ENCODE measurements at regions not wholly inside any gene's neighbourhood (a gene's known extent, or its start where the extent isn't known, plus 50 kb on each side); places are given as distances from the start of the nearest gene placed in this dataset.

DNA sequence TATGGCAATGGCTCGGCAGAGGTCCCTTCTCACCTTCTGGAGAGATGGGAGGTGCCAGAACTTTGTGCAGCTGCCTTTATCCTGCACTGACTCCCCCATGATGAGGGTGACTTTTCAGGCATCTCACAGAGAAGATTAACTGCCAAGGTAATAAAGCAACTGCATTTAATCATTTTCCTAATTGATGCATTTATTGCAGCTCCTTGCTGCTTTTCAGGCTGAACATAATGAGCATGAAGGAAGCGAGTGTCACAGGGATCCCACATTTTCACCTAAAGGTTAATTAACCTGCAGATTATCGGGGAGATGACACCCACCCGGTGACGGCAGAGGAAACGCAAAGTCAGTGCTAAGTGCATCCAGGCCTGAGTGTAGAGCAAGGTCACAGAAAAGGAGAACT, 154.3 kb downstream of the ICE1 start:
- TF ChIP-seq, protein P1, sequence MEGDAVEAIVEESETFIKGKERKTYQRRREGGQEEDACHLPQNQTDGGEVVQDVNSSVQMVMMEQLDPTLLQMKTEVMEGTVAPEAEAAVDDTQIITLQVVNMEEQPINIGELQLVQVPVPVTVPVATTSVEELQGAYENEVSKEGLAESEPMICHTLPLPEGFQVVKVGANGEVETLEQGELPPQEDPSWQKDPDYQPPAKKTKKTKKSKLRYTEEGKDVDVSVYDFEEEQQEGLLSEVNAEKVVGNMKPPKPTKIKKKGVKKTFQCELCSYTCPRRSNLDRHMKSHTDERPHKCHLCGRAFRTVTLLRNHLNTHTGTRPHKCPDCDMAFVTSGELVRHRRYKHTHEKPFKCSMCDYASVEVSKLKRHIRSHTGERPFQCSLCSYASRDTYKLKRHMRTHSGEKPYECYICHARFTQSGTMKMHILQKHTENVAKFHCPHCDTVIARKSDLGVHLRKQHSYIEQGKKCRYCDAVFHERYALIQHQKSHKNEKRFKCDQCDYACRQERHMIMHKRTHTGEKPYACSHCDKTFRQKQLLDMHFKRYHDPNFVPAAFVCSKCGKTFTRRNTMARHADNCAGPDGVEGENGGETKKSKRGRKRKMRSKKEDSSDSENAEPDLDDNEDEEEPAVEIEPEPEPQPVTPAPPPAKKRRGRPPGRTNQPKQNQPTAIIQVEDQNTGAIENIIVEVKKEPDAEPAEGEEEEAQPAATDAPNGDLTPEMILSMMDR (IDR thresholded peaks at IDR 0.05; ENCODE audit: poor library complexity, severe bottlenecking): no peak
- TF ChIP-seq MXI1 (conservative IDR thresholded peaks at IDR 0.05; ENCODE audit: poor library complexity, severe bottlenecking): no peak
- no peak for TF ChIP-seq RAD21 (conservative IDR thresholded peaks at IDR 0.05)
- no peak for TF ChIP-seq POLR2AphosphoS5 (IDR thresholded peaks at IDR 0.05)

All from neural cell (in vitro differentiated cells).